Epithelial cell of esophagus (primary cell): ENCODE measurements at regions not wholly inside any gene's neighbourhood (a gene's known extent, or its start where the extent isn't known, plus 50 kb on each side); places are given as distances from the start of the nearest gene placed in this dataset.

Source experiments
- DNase-seq: peaks from one replicate; pipeline ENCODE4 v3.0.0; 2010; ENCODE audit warnings: low read depth
- H3K4me3 ChIP-seq: 2 replicates; pipeline ENCODE4 v1.5.1; 2011; ENCODE audit warnings: mild to moderate bottlenecking, low read length, control low read depth
- TF ChIP-seq, protein P1 (sequence below): IDR thresholded peaks from 2 replicates; pipeline ENCODE4 v1.5.1; 2011; ENCODE audit warnings: low read depth, mild to moderate bottlenecking, low read length, control low read depth, inconsistent platforms; ENCODE audit not compliant: insufficient read depth; ENCODE audit errors: missing control alignments

DNA sequence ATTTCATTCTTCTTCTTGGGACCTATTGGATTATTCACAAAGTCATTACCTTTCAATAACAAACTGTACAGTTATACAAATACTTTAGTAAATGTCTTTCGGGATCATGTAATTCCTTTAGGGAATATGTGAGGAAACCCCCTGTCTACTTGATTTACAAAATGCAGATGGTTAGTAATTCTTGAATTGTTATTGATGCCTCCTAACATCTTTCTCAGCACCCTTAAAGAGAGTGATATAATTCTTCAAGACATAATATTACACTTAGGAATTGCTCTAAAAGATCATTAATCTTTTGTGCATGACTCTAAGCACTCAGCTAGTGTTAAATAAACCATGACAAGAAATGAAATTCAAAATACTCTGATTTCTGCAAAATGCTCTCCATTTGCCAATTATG, 988.1 kb upstream of the HS3ST1 start:
- no peak overlapping the region for H3K4me3 ChIP-seq
- TF ChIP-seq, protein P1, sequence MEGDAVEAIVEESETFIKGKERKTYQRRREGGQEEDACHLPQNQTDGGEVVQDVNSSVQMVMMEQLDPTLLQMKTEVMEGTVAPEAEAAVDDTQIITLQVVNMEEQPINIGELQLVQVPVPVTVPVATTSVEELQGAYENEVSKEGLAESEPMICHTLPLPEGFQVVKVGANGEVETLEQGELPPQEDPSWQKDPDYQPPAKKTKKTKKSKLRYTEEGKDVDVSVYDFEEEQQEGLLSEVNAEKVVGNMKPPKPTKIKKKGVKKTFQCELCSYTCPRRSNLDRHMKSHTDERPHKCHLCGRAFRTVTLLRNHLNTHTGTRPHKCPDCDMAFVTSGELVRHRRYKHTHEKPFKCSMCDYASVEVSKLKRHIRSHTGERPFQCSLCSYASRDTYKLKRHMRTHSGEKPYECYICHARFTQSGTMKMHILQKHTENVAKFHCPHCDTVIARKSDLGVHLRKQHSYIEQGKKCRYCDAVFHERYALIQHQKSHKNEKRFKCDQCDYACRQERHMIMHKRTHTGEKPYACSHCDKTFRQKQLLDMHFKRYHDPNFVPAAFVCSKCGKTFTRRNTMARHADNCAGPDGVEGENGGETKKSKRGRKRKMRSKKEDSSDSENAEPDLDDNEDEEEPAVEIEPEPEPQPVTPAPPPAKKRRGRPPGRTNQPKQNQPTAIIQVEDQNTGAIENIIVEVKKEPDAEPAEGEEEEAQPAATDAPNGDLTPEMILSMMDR, result no peak
- no peak for DNase-seq

- TF ChIP-seq, protein P1, result no peak
- H3K4me3 ChIP-seq, result no peak overlapping the region
- no peak for DNase-seq
These were observed 985.6 kb upstream of the HS3ST1 start for GRCh38 chr4:12414181-12414812.

DNA sequence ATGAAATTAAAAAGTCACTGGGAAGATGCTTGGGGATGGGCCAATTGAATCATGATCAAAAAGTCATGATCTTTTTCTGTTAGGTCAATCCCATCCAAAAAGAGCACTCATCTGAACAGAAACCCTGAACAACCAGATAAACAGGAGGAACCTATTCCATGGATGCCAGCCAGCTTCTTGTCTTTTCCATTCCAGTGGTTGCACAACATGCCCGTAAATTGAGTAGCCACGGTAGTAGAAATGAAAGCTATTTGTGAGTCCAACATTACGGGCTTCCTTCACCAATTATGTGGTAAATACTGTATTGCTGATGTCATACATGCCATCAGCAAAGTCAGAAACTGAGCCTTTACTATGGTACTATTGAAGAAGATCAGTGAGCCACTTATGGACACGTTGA, 982.4 kb upstream of the HS3ST1 start:
- DNase-seq, result peak; percentile 73
- H3K4me3 ChIP-seq, result no peak overlapping the region
- TF ChIP-seq, protein P1, result peak; percentile 12

DNA sequence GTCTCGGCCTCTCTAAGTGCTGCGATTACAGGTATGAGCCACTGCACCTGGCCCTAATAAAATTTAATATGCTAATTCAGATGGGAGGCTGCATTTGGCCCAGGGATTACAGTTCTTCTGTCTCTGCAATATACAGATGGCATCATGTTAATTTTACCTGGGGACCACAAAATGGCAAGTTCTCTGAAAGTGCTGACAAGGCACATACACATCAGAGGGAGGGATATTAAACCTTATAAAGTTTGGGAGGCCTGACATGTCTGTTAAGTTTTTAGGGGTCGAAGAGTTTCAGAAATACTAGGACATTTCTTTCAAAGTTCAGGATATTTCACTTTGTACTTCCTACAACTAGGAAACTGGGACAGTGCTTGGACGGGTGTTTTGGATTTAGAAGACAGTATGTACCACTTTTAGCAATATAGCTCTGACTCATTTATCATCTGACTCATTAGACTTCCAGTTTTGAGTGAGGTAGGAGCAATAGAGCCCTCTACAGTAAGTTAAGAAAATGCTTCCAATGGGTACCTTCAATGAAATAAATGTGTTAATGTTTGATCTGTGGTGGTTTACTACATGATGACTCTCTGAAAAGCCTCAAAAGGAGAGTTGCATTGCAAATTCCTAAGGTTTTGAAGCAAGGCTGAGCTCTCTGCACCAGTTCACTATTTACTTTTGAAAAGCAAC, 981.0 kb upstream of the HS3ST1 start:
- TF ChIP-seq, protein P1, result peak; percentile 59
- peak; percentile 83 for DNase-seq
- no peak overlapping the region for H3K4me3 ChIP-seq

- DNase-seq, result no peak
- no peak overlapping the region for H3K4me3 ChIP-seq
- TF ChIP-seq, protein P1, result no peak
These were observed 979.7 kb upstream of the HS3ST1 start for GRCh38 chr4:12408364-12408763.

- DNase-seq, result no peak
- TF ChIP-seq, protein P1, result no peak
- H3K4me3 ChIP-seq, result no peak overlapping the region
These were observed 974.5 kb upstream of the HS3ST1 start for GRCh38 chr4:12403175-12403574.

GRCh38 chr4:12399781-12400180, 971.1 kb upstream of the HS3ST1 start:
- no peak overlapping the region for H3K4me3 ChIP-seq
- peak; percentile 56 for DNase-seq
- TF ChIP-seq, protein P1, result no peak
